Astrocyte (in vitro differentiated cells and primary cell): ENCODE measurements at regions not wholly inside any gene's neighbourhood (a gene's known extent, or its start where the extent isn't known, plus 50 kb on each side); places are given as distances from the start of the nearest gene placed in this dataset.

Experiments used
- DNase-seq: peaks from one replicate; pipeline ENCODE4 v3.0.0-alpha.2; 2010; ENCODE audit warnings: low read depth
- FAIRE-seq: peaks from 2 replicates; lab custom pipeline; 2011; peaks lifted over from hg19 to GRCh38; lab: Jason Lieb, UNC
- H2AFZ ChIP-seq: 2 replicates; pipeline ENCODE4 v1.6.0; 2012; ENCODE audit warnings: low read depth, low read length, inconsistent platforms
- H3K27ac ChIP-seq: 2 replicates; pipeline ENCODE4 v1.5.1; 2011; ENCODE audit warnings: low read depth, low read length, inconsistent platforms
- H3K27me3 ChIP-seq: 2 replicates; pipeline ENCODE4 v1.6.0; 2011; ENCODE audit warnings: low read length, inconsistent platforms; ENCODE audit not compliant: insufficient read depth
- H3K36me3 ChIP-seq: 2 replicates; pipeline ENCODE4 v1.5.1; 2011; ENCODE audit warnings: low read length, inconsistent platforms; ENCODE audit not compliant: insufficient read depth
- H3K4me1 ChIP-seq: 2 replicates; pipeline ENCODE4 v1.5.1; 2011; ENCODE audit warnings: low read length, inconsistent platforms; ENCODE audit not compliant: insufficient read depth
- H3K4me2 ChIP-seq: 2 replicates; pipeline ENCODE4 v1.6.0; 2012; ENCODE audit warnings: low read length, inconsistent platforms
- H3K4me3 ChIP-seq: 2 replicates; pipeline ENCODE4 v1.5.1; 2011; ENCODE audit warnings: low read depth, mild to moderate bottlenecking, low read length, inconsistent platforms; ENCODE audit not compliant: insufficient read depth
- H3K79me2 ChIP-seq: 2 replicates; pipeline ENCODE4 v1.6.0; 2012; ENCODE audit warnings: mild to moderate bottlenecking, low read length, inconsistent platforms; ENCODE audit not compliant: insufficient read depth
- H3K9ac ChIP-seq: 2 replicates; pipeline ENCODE4 v1.6.0; 2012; ENCODE audit warnings: mild to moderate bottlenecking, low read length, inconsistent platforms
- H3K9me3 ChIP-seq: 2 replicates; pipeline ENCODE4 v1.5.1; 2012; ENCODE audit warnings: low read depth, mild to moderate bottlenecking, low read length, inconsistent platforms; ENCODE audit not compliant: insufficient read depth
- H4K20me1 ChIP-seq: 2 replicates; pipeline ENCODE4 v1.6.0; 2012; ENCODE audit warnings: low read length, inconsistent platforms; ENCODE audit not compliant: insufficient read depth
- H3K27ac Mint-ChIP-seq: one replicate; pipeline ENCODE4 v1.8.0; 2021; ENCODE audit warnings: mild to moderate bottlenecking, mixed read lengths; ENCODE audit not compliant: unreplicated experiment
- H3K27me3 Mint-ChIP-seq: one replicate; pipeline ENCODE4 v1.8.0; 2021; ENCODE audit warnings: low read depth, mixed read lengths; ENCODE audit not compliant: unreplicated experiment
- H3K36me3 Mint-ChIP-seq: one replicate; pipeline ENCODE4 v1.8.0; 2021; ENCODE audit warnings: low read depth, mixed read lengths; ENCODE audit not compliant: unreplicated experiment
- H3K4me1 Mint-ChIP-seq: one replicate; pipeline ENCODE4 v1.8.0; 2021; ENCODE audit warnings: low read depth, mixed read lengths; ENCODE audit not compliant: unreplicated experiment
- H3K4me3 Mint-ChIP-seq: one replicate; pipeline ENCODE4 v1.8.0; 2021; ENCODE audit warnings: mild to moderate bottlenecking, moderate library complexity, mixed read lengths; ENCODE audit not compliant: unreplicated experiment
- H3K9me3 Mint-ChIP-seq: one replicate; pipeline ENCODE4 v1.8.0; 2021; ENCODE audit warnings: mild to moderate bottlenecking, mixed read lengths; ENCODE audit not compliant: unreplicated experiment
- EZH2 ChIP-seq: IDR thresholded peaks from 2 replicates; pipeline ENCODE4 v1.6.1; 2012; ENCODE audit warnings: mild to moderate bottlenecking, low read length, inconsistent platforms; ENCODE audit not compliant: insufficient read depth
- TF ChIP-seq, protein P1 (sequence below): IDR thresholded peaks from 2 replicates; pipeline ENCODE4 v1.5.1; 2011; ENCODE audit warnings: low read depth, mild to moderate bottlenecking, inconsistent platforms, low read length, moderate library complexity; ENCODE audit not compliant: insufficient read depth

DNA sequence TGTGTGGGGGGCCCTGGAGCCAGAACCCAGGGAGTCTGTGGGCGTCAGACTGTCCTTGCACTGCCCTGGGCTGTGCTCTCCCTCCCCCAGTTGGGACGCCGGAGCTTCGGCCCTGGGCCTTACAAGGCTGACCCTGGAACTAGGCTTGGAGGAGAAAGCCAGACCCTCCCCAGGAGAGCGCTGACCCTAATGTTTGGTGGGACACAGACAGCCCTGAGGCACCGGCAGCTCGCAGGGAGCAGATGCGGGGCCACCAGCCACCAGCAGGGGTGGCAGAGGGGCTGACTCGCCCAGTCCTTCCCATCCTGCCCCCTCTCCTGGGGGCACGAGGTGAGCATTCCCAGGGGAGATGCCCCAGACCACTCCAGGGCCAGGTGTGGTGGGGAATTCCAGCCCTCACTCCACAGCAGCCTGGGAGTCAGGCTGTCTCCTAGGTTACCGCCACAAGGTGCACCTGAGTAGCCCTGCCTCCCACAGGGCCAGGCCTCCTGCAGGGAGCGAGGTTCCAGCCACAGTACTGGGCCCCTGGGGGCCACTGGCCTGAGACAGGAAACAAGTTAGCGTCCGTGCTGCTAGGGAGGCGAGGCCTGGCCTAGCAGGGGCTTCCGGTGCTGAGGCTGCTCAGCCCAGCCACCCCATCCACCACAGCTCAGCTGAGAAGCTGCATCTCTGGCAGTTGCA is 134.6 kb downstream of the OLFM1 start:
- TF ChIP-seq, protein P1, sequence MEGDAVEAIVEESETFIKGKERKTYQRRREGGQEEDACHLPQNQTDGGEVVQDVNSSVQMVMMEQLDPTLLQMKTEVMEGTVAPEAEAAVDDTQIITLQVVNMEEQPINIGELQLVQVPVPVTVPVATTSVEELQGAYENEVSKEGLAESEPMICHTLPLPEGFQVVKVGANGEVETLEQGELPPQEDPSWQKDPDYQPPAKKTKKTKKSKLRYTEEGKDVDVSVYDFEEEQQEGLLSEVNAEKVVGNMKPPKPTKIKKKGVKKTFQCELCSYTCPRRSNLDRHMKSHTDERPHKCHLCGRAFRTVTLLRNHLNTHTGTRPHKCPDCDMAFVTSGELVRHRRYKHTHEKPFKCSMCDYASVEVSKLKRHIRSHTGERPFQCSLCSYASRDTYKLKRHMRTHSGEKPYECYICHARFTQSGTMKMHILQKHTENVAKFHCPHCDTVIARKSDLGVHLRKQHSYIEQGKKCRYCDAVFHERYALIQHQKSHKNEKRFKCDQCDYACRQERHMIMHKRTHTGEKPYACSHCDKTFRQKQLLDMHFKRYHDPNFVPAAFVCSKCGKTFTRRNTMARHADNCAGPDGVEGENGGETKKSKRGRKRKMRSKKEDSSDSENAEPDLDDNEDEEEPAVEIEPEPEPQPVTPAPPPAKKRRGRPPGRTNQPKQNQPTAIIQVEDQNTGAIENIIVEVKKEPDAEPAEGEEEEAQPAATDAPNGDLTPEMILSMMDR: no peak
- no peak for TF ChIP-seq EZH2
- Histone ChIP-seq H3K4me3 (no peak overlapping the region), H3K4me2 (no peak overlapping the region), H3K9ac (no peak overlapping the region), H2AFZ (no peak overlapping the region), H3K36me3 (no peaks in the 10 kb centered on the region), H3K27ac (no peak overlapping the region), H3K9me3 (peaks cover 15% of the 10 kb centered on the region), H4K20me1 (no peaks in the 10 kb centered on the region), H3K79me2 (no peaks in the 10 kb centered on the region), H3K4me1 (no peaks in the 10 kb centered on the region), H3K27me3 (peaks cover 8% of the 10 kb centered on the region)
- DNase-seq (no peak), FAIRE-seq (no peak)
- no peaks in the 10 kb centered on the region for H3K9me3 Mint-ChIP-seq
- peaks cover 27% of the 10 kb centered on the region for H3K27me3 Mint-ChIP-seq
- no peaks in the 10 kb centered on the region for H3K36me3 Mint-ChIP-seq
- no peak overlapping the region for H3K27ac Mint-ChIP-seq
- H3K4me1 Mint-ChIP-seq: no peaks in the 10 kb centered on the region
- H3K4me3 Mint-ChIP-seq: no peak overlapping the region

DNA sequence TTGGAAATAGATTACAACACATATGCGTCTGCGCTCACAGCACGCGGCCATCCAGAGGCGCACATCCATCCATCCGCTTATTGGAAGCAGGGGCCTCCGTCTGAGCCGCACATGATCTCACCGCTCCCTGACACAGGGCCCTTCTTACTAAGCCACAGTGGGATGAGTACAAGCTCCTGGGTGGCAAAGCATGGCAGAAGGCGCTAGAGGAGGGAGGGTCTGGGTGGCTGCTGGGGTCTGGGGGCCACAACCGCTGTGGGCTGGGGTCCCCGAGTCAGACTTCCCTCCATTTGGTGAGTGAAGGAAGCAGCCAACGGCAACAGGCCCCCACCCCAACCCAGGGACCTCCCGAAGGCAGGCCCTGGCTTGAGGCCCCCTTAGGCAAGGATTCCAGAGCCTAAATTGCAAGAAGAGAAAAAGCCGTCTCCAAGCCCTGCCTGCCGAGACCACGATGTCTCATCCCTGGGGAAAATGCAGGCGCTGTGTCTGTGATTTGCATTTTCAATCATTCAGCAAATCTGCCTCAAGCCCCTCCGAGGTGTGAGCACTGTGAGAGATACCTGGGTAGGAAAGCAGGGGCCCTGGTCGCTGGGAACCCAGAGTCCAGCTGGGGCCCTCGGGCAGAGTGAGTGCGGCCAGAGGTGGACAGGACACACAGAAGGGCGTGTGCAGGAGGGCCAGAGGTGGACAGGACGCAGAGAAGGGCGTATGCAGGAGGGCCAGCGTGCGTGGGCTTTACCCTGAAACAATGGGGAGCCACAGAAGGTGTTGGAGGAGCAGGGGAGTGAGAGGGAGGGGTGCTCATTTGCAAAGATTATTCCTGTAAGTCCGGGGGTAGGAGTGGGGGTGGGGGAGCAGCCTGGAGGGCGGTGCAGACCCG is 135.7 kb downstream of the OLFM1 start:
- Mint-ChIP-seq H3K9me3 (no peaks in the 10 kb centered on the region), H3K4me1 (no peaks in the 10 kb centered on the region), H3K36me3 (no peaks in the 10 kb centered on the region), H3K27ac (no peak overlapping the region), H3K4me3 (no peak overlapping the region), H3K27me3 (peaks cover 21% of the 10 kb centered on the region)
- H3K4me2 ChIP-seq: no peak overlapping the region
- no peak overlapping the region for H3K9ac ChIP-seq
- DNase-seq: no peak
- peaks cover 15% of the 10 kb centered on the region for H3K9me3 ChIP-seq
- no peak overlapping the region for H3K27ac ChIP-seq
- no peaks in the 10 kb centered on the region for H3K79me2 ChIP-seq
- no peak overlapping the region for H2AFZ ChIP-seq
- no peak for FAIRE-seq
- no peaks in the 10 kb centered on the region for H4K20me1 ChIP-seq
- no peaks in the 10 kb centered on the region for H3K36me3 ChIP-seq
- no peak overlapping the region for H3K4me3 ChIP-seq
- peaks cover 2% of the 10 kb centered on the region for H3K27me3 ChIP-seq
- H3K4me1 ChIP-seq: no peaks in the 10 kb centered on the region
- TF ChIP-seq EZH2: no peak
- TF ChIP-seq, protein P1: no peak
